Mesendoderm (in vitro differentiated cells): ENCODE measurements at regions not wholly inside any gene's neighbourhood (a gene's known extent, or its start where the extent isn't known, plus 50 kb on each side); places are given as distances from the start of the nearest gene placed in this dataset.

Experiments
- DNase-seq: peaks from one replicate; pipeline ENCODE4 v3.0.0; 2013
- H2AK5ac ChIP-seq: 2 replicates; pipeline ENCODE4 v1.6.1; 2013; ENCODE audit warnings: low read length, inconsistent platforms
- H2BK120ac ChIP-seq: 2 replicates; pipeline ENCODE4 v1.6.1; 2013; ENCODE audit warnings: low read depth, mild to moderate bottlenecking, low read length, moderate library complexity, mixed read lengths
- H2BK15ac ChIP-seq: replicated peaks from 2 replicates; pipeline ENCODE4 v1.6.1; 2013; ENCODE audit warnings: low read depth, mild to moderate bottlenecking, moderate library complexity
- H2BK5ac ChIP-seq: 2 replicates; pipeline ENCODE4 v1.6.1; 2013; ENCODE audit warnings: low read length, inconsistent platforms
- H3K18ac ChIP-seq: 2 replicates; pipeline ENCODE4 v1.6.1; 2013; ENCODE audit warnings: mild to moderate bottlenecking, low read length, mixed read lengths
- H3K23ac ChIP-seq: one replicate; pipeline ENCODE4 v1.6.1; 2013; ENCODE audit warnings: low read length
- H3K27ac ChIP-seq: 2 replicates; pipeline ENCODE4 v1.5.1; 2013; ENCODE audit warnings: low read depth, mild to moderate bottlenecking, inconsistent platforms, low read length, moderate library complexity
- H3K27me3 ChIP-seq: 2 replicates; pipeline ENCODE4 v1.6.1; 2013; ENCODE audit warnings: low read length, control low read depth, mild to moderate bottlenecking, inconsistent platforms; ENCODE audit not compliant: insufficient read depth, poor library complexity
- H3K36me3 ChIP-seq: 2 replicates; pipeline ENCODE4 v1.6.1; 2013; ENCODE audit warnings: low read length, inconsistent platforms; ENCODE audit not compliant: control insufficient read depth, insufficient read depth
- H3K4ac ChIP-seq: one replicate; pipeline ENCODE4 v1.6.1; 2013; ENCODE audit warnings: low read depth, mild to moderate bottlenecking, low read length, moderate library complexity
- H3K4me1 ChIP-seq: 2 replicates; pipeline ENCODE4 v1.6.1; 2013; ENCODE audit warnings: low read depth, low read length, inconsistent platforms; ENCODE audit not compliant: control insufficient read depth
- H3K4me2 ChIP-seq: 2 replicates; pipeline ENCODE4 v1.6.1; 2013; ENCODE audit warnings: low read length
- H3K4me3 ChIP-seq: 2 replicates; pipeline ENCODE4 v1.5.1; 2013; ENCODE audit warnings: mild to moderate bottlenecking, low read length
- H3K56ac ChIP-seq: one replicate; pipeline ENCODE4 v1.6.1; 2013; ENCODE audit warnings: low read length
- H3K79me1 ChIP-seq: 2 replicates; pipeline ENCODE4 v1.6.1; 2013; ENCODE audit warnings: low read length, inconsistent platforms
- H3K79me2 ChIP-seq: 2 replicates; pipeline ENCODE4 v1.6.1; 2013; ENCODE audit warnings: mild to moderate bottlenecking, low read length; ENCODE audit not compliant: control insufficient read depth, insufficient read depth
- H3K9ac ChIP-seq: 2 replicates; pipeline ENCODE4 v1.6.1; 2013; ENCODE audit warnings: low read length, inconsistent platforms
- H4K5ac ChIP-seq: one replicate; pipeline ENCODE4 v1.6.1; 2013; ENCODE audit warnings: low read length
- H4K8ac ChIP-seq: one replicate; pipeline ENCODE4 v1.6.1; 2013; ENCODE audit warnings: low read depth, mild to moderate bottlenecking, control low read depth, low read length, moderate library complexity
- WGBS: extraction: QIAGEN DNeasy Blood & Tissue Kit; methylation state at CpG from one replicate; pipeline ENCODE4 v1.1.7; 2013; ENCODE audit warnings: low lambda C conversion rate, missing lambda C conversion rate; ENCODE audit not compliant: insufficient coverage; ENCODE audit errors: extremely low coverage; 5-methylcytosine and 5-hydroxymethylcytosine counted together

GRCh38 chr4:77220828-77221613 is 64.0 kb downstream of the CCNG2 start:
- no peaks in the 10 kb centered on the region for H3K4me1 ChIP-seq
- no peak overlapping the region for H2BK120ac ChIP-seq
- no peak overlapping the region for H3K4ac ChIP-seq
- H3K36me3 ChIP-seq = no peaks in the 10 kb centered on the region
- no peaks in the 10 kb centered on the region for H3K79me1 ChIP-seq
- no peak overlapping the region for H3K18ac ChIP-seq
- no CpG with 5 or more reads among the region's 7 CpGs for WGBS
- no peak overlapping the region for H3K56ac ChIP-seq
- DNase-seq = no peak
- H4K5ac ChIP-seq = no peak overlapping the region
- no peak overlapping the region for H2BK5ac ChIP-seq
- no peak overlapping the region for H3K9ac ChIP-seq
- no peaks in the 10 kb centered on the region for H3K79me2 ChIP-seq
- no peak overlapping the region for H2BK15ac ChIP-seq
- no peak overlapping the region for H4K8ac ChIP-seq
- no peak overlapping the region for H3K27ac ChIP-seq
- no peaks in the 10 kb centered on the region for H3K27me3 ChIP-seq
- H3K4me3 ChIP-seq = no peak overlapping the region
- no peak overlapping the region for H2AK5ac ChIP-seq
- no peak overlapping the region for H3K4me2 ChIP-seq
- no peak overlapping the region for H3K23ac ChIP-seq

GRCh38 chr4:77225022-77225421 is 68.0 kb downstream of the CCNG2 start:
- Histone ChIP-seq H3K23ac (no peak overlapping the region), H3K4me2 (no peak overlapping the region), H3K4me3 (no peak overlapping the region), H3K79me2 (no peaks in the 10 kb centered on the region), H3K9ac (no peak overlapping the region), H2BK5ac (no peak overlapping the region), H3K56ac (no peak overlapping the region), H3K27ac (no peak overlapping the region), H3K18ac (no peak overlapping the region), H3K36me3 (no peaks in the 10 kb centered on the region), H3K4me1 (no peaks in the 10 kb centered on the region), H4K8ac (no peak overlapping the region), H4K5ac (no peak overlapping the region), H3K79me1 (no peaks in the 10 kb centered on the region), H3K27me3 (no peaks in the 10 kb centered on the region), H2BK120ac (no peak overlapping the region), H3K4ac (no peak overlapping the region), H2BK15ac (no peak overlapping the region), H2AK5ac (no peak overlapping the region)
- WGBS = no CpG with 5 or more reads among the region's 2 CpGs
- no peak for DNase-seq

GRCh38 chr4:77226939-77227705 is 70.1 kb downstream of the CCNG2 start:
- Histone ChIP-seq H3K4me2 (no peak overlapping the region), H3K4ac (no peak overlapping the region), H3K4me1 (no peaks in the 10 kb centered on the region), H3K18ac (no peak overlapping the region), H3K9ac (no peak overlapping the region), H2AK5ac (no peak overlapping the region), H4K5ac (no peak overlapping the region), H4K8ac (no peak overlapping the region), H2BK15ac (no peak overlapping the region), H3K36me3 (no peaks in the 10 kb centered on the region), H3K27ac (no peak overlapping the region), H2BK5ac (no peak overlapping the region), H3K27me3 (no peaks in the 10 kb centered on the region), H3K23ac (no peak overlapping the region), H3K79me2 (no peaks in the 10 kb centered on the region), H3K56ac (no peak overlapping the region), H2BK120ac (no peak overlapping the region), H3K79me1 (no peaks in the 10 kb centered on the region), H3K4me3 (no peak overlapping the region)
- DNase-seq = no peak
- no CpG with 5 or more reads among the region's 2 CpGs for WGBS

- no CpG with 5 or more reads among the region's 2 CpGs for whole genome bisulfite sequencing
- no peak overlapping the region for H2BK5ac ChIP-seq
Observed at GRCh38 chr4:77229433-77229832, 72.4 kb downstream of the CCNG2 start.

GRCh38 chr4:77232653-77233052 is 75.6 kb downstream of the CCNG2 start:
- Histone ChIP-seq H3K56ac (no peak overlapping the region), H3K9ac (no peak overlapping the region), H3K23ac (no peak overlapping the region), H2AK5ac (no peak overlapping the region), H2BK120ac (no peak overlapping the region), H4K5ac (no peak overlapping the region), H3K4me3 (no peak overlapping the region), H3K79me2 (no peaks in the 10 kb centered on the region), H3K27ac (no peak overlapping the region), H4K8ac (no peak overlapping the region), H3K4me1 (no peaks in the 10 kb centered on the region), H3K27me3 (no peaks in the 10 kb centered on the region), H2BK15ac (no peak overlapping the region), H3K18ac (no peak overlapping the region), H3K4me2 (no peak overlapping the region), H3K36me3 (no peaks in the 10 kb centered on the region), H3K4ac (no peak overlapping the region), H3K79me1 (no peaks in the 10 kb centered on the region), H2BK5ac (no peak overlapping the region)
- DNase-seq = peak; percentile 56
- no CpG with 5 or more reads among the region's 4 CpGs for WGBS

More at GRCh38 chr4:77229433-77229832, 72.4 kb downstream of the CCNG2 start:
- Histone ChIP-seq H3K27ac (no peak overlapping the region), H3K23ac (no peak overlapping the region), H4K8ac (no peak overlapping the region), H3K36me3 (no peaks in the 10 kb centered on the region), H3K18ac (no peak overlapping the region), H3K56ac (no peak overlapping the region), H4K5ac (no peak overlapping the region), H3K4ac (no peak overlapping the region), H3K4me3 (no peak overlapping the region), H2AK5ac (no peak overlapping the region), H3K4me1 (no peaks in the 10 kb centered on the region), H3K27me3 (no peaks in the 10 kb centered on the region), H3K79me2 (no peaks in the 10 kb centered on the region), H2BK15ac (no peak overlapping the region), H3K9ac (no peak overlapping the region), H2BK120ac (no peak overlapping the region), H3K79me1 (no peaks in the 10 kb centered on the region), H3K4me2 (no peak overlapping the region)
- DNase-seq = no peak
